GM23248 (cell line): ENCODE measurements at regions not wholly inside any gene's neighbourhood (a gene's known extent, or its start where the extent isn't known, plus 50 kb on each side); places are given as distances from the start of the nearest gene placed in this dataset.

Source experiments
- EZH2 ChIP-seq: fragments of 200-600 bp; sonication (generic); IDR thresholded peaks from 2 replicates; pipeline ENCODE4 v1.6.1; 2018; ENCODE audit warnings: antibody characterized with exemption, mild to moderate bottlenecking; ENCODE audit not compliant: insufficient read depth, poor library complexity, severe bottlenecking
- EZH2phosphoT487 ChIP-seq: fragments of 200-600 bp; sonication (generic); IDR thresholded peaks from 2 replicates; pipeline ENCODE4 v1.6.1; 2018; ENCODE audit warnings: antibody characterized with exemption, moderate library complexity, mild to moderate bottlenecking, low read depth; ENCODE audit not compliant: insufficient read depth

- TF ChIP-seq EZH2: no peak
- no peak for TF ChIP-seq EZH2phosphoT487
Measured at GRCh38 chr6:150791717-150792116, 73.8 kb upstream of the MTHFD1L start.
